ENCODE measurements at regions not wholly inside any gene's neighbourhood (a gene's known extent, or its start where the extent isn't known, plus 50 kb on each side); places are given as distances from the start of the nearest gene placed in this dataset.

DNA sequence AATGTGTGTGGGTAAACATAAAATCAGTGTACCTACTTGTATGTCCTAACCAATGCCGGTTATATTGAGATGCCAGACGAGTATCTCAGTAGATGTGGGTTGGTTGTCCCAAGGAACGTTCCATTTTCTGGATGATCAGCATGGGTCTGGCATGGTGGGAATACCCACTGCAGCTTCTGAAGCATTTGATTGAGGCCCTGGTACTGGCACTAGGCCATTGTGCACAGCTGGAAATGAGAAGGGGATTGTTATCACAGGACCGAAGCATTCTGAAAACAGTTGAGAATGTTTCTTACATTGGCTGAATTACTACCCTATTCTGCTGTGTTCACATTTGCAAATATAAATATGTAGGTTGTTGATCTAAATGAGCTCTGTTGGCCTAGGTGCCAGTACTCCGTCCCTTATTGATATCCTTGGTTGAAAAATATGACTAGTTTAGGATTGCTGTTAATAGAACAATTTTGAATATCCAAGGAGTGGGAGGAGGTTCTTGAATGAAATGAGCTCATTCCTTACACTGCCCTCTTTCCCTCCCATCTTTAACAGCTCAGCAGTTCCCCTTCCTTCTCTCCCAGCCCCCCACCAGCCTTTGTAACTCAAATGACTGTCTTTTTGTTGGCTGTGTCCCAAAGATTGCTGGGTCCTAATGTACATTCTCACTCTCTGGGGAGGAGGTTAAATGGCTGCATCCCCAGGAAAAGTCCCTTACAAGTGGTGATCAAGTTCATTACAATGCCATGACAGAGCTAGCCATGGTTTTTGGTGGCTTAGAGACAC is 293.3 kb upstream of the TPM1 start:
- H3K4me2 ChIP-seq (ENCODE audit: low read length) = no peak overlapping the region
- POLR2A ChIA-PET = no interaction called here
- intact Hi-C loops (cut with micrococcal nuclease; ENCODE audit: unreplicated experiment) = no loop called here
- no peaks in the 10 kb centered on the region for H3K9me3 ChIP-seq (ENCODE audit: low read length)
- TF ChIP-seq, protein P1, sequence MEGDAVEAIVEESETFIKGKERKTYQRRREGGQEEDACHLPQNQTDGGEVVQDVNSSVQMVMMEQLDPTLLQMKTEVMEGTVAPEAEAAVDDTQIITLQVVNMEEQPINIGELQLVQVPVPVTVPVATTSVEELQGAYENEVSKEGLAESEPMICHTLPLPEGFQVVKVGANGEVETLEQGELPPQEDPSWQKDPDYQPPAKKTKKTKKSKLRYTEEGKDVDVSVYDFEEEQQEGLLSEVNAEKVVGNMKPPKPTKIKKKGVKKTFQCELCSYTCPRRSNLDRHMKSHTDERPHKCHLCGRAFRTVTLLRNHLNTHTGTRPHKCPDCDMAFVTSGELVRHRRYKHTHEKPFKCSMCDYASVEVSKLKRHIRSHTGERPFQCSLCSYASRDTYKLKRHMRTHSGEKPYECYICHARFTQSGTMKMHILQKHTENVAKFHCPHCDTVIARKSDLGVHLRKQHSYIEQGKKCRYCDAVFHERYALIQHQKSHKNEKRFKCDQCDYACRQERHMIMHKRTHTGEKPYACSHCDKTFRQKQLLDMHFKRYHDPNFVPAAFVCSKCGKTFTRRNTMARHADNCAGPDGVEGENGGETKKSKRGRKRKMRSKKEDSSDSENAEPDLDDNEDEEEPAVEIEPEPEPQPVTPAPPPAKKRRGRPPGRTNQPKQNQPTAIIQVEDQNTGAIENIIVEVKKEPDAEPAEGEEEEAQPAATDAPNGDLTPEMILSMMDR (conservative IDR thresholded peaks at IDR 0.05; ENCODE audit: low read length) = no peak
- no peak for TF ChIP-seq EZH2phosphoT487 (IDR thresholded peaks at IDR 0.05; ENCODE audit: borderline replicate concordance, low read depth, low read length)
- no TSS peak for BruUV-seq (replicated peaks)
- H2AFZ ChIP-seq (ENCODE audit: low read length) = no peak overlapping the region
- no peaks in the 10 kb centered on the region for H3K36me3 ChIP-seq (ENCODE audit: insufficient read depth, low read length)
- H4K20me1 ChIP-seq (ENCODE audit: insufficient read depth, low read length) = no peaks in the 10 kb centered on the region
- DNase-seq (ENCODE audit: low spot score) = no peak
- no peaks in the 10 kb centered on the region for H3K79me2 ChIP-seq (ENCODE audit: insufficient read depth, low read depth, low read length)
- no peaks in the 10 kb centered on the region for H3K9me2 ChIP-seq (ENCODE audit: insufficient read depth, low read length)
- CTCF ChIA-PET (ENCODE audit: unreplicated experiment) = no interaction called here
- no peaks in the 10 kb centered on the region for H3K4me1 ChIP-seq (ENCODE audit: insufficient read depth, low read length, poor library complexity, severe bottlenecking)
- no peak overlapping the region for H3K4me3 ChIP-seq (ENCODE audit: low read depth, low read length, poor library complexity, severe bottlenecking)
- H3K27ac ChIP-seq (ENCODE audit: low read depth, low read length, poor library complexity, severe bottlenecking) = no peak overlapping the region

DNA sequence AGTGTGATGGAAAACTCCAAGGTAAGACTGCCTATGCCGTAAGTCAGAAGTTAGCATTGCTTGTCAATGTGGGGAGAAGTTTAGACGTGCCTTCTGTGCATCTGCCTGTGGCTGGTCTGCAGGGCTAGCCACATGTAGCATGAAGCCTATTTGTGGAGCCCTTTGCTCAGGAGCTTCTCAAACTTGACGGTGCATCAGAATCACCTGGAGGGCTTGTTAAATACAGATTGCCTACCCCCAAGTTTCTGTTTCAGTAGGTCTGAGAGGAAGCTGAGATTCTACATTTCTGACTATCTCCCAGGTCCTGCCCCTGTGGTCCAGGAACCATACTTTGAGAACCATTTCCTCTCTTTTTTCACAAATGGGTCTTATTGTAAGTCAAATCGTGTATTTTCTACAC is 292.1 kb upstream of the TPM1 start:
- Histone ChIP-seq H3K79me2 (ENCODE audit: insufficient read depth, low read depth, low read length) (no peaks in the 10 kb centered on the region), H3K36me3 (ENCODE audit: insufficient read depth, low read length) (no peaks in the 10 kb centered on the region), H4K20me1 (ENCODE audit: insufficient read depth, low read length) (no peaks in the 10 kb centered on the region), H2AFZ (ENCODE audit: low read length) (no peak overlapping the region), H3K27ac (ENCODE audit: low read depth, low read length, poor library complexity, severe bottlenecking) (no peak overlapping the region), H3K9me3 (ENCODE audit: low read length) (no peaks in the 10 kb centered on the region), H3K4me3 (ENCODE audit: low read depth, low read length, poor library complexity, severe bottlenecking) (no peak overlapping the region), H3K9me2 (ENCODE audit: insufficient read depth, low read length) (no peaks in the 10 kb centered on the region), H3K4me2 (ENCODE audit: low read length) (no peak overlapping the region), H3K4me1 (ENCODE audit: insufficient read depth, low read length, poor library complexity, severe bottlenecking) (no peaks in the 10 kb centered on the region)
- ChIA-PET POLR2A (no interaction called here), CTCF (ENCODE audit: unreplicated experiment) (no interaction called here)
- TF ChIP-seq EZH2phosphoT487 (IDR thresholded peaks at IDR 0.05; ENCODE audit: borderline replicate concordance, low read depth, low read length) = no peak
- TF ChIP-seq, protein P1 (conservative IDR thresholded peaks at IDR 0.05; ENCODE audit: low read length) = no peak
- intact Hi-C loops (cut with micrococcal nuclease; ENCODE audit: unreplicated experiment) = no loop called here
- no TSS peak for BruUV-seq (replicated peaks)
- no peak for DNase-seq (ENCODE audit: low spot score)

DNA sequence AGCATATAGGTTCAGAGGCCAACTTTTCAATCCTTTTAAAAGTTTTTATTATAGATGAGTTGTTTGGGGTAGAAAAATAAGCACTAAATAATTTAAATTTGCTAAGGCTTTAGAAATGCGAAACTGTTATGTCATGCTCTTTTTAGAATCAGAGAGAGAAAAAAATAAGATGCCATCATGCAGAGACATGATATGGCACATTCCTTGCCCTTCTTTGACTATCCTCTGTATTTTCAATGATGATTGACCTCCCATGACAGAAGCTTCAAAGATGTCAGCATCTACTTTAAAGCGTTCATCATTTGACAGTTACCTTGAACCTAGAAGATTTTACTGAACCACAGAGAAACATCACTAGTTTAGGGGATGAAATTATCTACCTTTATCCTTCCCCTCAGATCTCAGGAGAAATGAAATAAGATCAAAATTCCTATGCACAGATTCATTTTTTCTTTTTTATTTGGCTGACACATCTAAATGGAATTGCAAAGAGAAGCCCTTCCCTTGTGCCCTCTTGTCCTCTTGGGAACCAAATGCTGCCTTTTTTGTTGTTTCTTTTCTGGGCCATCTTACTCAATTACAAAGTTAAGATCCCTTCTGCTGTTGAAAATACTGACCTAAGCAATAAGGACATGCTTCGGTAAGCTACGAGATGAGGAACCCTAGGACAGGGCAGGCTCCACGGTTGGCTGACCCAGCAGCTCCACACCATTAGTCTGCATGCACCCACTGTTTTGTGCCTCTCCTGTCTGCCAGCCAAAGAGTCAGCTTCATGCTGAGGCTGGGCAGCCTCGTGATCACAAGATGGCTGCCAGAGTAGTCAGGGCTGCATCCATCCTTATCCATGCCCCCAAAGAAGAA is 289.7 kb upstream of the TPM1 start:
- no peak overlapping the region for H2AFZ ChIP-seq (ENCODE audit: low read length)

More for the DNA sequence above, 289.7 kb upstream of the TPM1 start:
- Histone ChIP-seq H3K4me3 (ENCODE audit: low read depth, low read length, poor library complexity, severe bottlenecking) (no peak overlapping the region), H3K9me2 (ENCODE audit: insufficient read depth, low read length) (no peaks in the 10 kb centered on the region), H3K4me2 (ENCODE audit: low read length) (no peak overlapping the region), H3K36me3 (ENCODE audit: insufficient read depth, low read length) (no peaks in the 10 kb centered on the region), H3K79me2 (ENCODE audit: insufficient read depth, low read depth, low read length) (no peaks in the 10 kb centered on the region), H4K20me1 (ENCODE audit: insufficient read depth, low read length) (no peaks in the 10 kb centered on the region), H3K27ac (ENCODE audit: low read depth, low read length, poor library complexity, severe bottlenecking) (no peak overlapping the region), H3K9me3 (ENCODE audit: low read length) (no peaks in the 10 kb centered on the region), H3K4me1 (ENCODE audit: insufficient read depth, low read length, poor library complexity, severe bottlenecking) (no peaks in the 10 kb centered on the region)
- ChIA-PET POLR2A (no interaction called here), CTCF (ENCODE audit: unreplicated experiment) (no interaction called here)
- BruUV-seq (replicated peaks) = no TSS peak
- no peak for TF ChIP-seq EZH2phosphoT487 (IDR thresholded peaks at IDR 0.05; ENCODE audit: borderline replicate concordance, low read depth, low read length)
- TF ChIP-seq, protein P1 (conservative IDR thresholded peaks at IDR 0.05; ENCODE audit: low read length) = no peak
- no peak for DNase-seq (ENCODE audit: low spot score)
- intact Hi-C loops (cut with micrococcal nuclease; ENCODE audit: unreplicated experiment) = no loop called here
